ENCODE measurements at regions not wholly inside any gene's neighbourhood (a gene's known extent, or its start where the extent isn't known, plus 50 kb on each side); places are given as distances from the start of the nearest gene placed in this dataset.

GRCh38 chr4:102451266-102451665, 49.9 kb upstream of the NFKB1 start:
- Histone ChIP-seq H3K36me3 (ENCODE audit: low read depth) (no peaks in the 10 kb centered on the region), H3K4me3 (no peak overlapping the region), H3K4me1 (ENCODE audit: low read depth) (peaks cover 17% of the 10 kb centered on the region), H3K9me3 (no peaks in the 10 kb centered on the region)
- intact Hi-C loops (cut with DNase I, micrococcal nuclease), result loop anchor here in 1 of 2 donors (10.0 kb wide), 1 partner anchor 554 kb away; no protein-coding TSS in a partner anchor
- DNase-seq, result no peak
- TF ChIP-seq CTCF (IDR thresholded peaks at IDR 0.05), result no peak
- ATAC-seq, result no peak

Measured in mucosa of descending colon (tissue), 3 donors.